Activated CD4-positive, alpha-beta T cell treated with anti-CD3 and anti-CD28 coated beads, Interleukin-2, amount 50 U/mL, for 24 hours (primary cell): ENCODE measurements at regions not wholly inside any gene's neighbourhood (a gene's known extent, or its start where the extent isn't known, plus 50 kb on each side); places are given as distances from the start of the nearest gene placed in this dataset.

Source experiments
- DNase-seq, 2 donors: peaks; one replicate each; pipeline ENCODE4 v3.0.0-alpha.2; 2020; ENCODE audit warnings: low read depth in 1 of 2, low spot score in 1 of 2

GRCh38 chr13:99862244-99862643 lies 109.3 kb downstream of the ZIC5 start:
- no peak for DNase-seq

GRCh38 chr13:99861771-99862170 lies 109.8 kb downstream of the ZIC5 start:
- DNase-seq, result no peak

DNA sequence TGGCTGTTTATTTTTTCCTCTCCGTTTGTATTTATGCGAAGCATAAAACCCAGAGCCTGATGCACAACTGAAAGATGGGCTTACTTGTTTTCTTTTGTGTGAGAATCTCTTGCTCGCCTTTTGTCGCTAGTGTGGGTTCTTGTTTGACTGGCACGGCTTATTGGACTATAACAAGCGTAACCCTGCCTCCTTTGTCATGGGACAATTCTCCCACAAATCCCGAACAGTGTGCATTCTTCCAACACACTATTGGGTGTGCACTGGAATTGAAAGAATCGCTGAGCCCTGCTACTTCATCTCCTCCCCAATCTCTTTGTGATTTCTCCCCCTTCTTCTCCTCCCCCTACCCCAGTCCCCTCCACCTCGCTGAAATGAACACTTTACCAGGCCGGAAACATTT lies 110.8 kb downstream of the ZIC5 start:
- no peak for DNase-seq

- peak; percentile 17 to 33 for DNase-seq
These were observed 112.1 kb downstream of the ZIC5 start for GRCh38 chr13:99859178-99860177.

DNA sequence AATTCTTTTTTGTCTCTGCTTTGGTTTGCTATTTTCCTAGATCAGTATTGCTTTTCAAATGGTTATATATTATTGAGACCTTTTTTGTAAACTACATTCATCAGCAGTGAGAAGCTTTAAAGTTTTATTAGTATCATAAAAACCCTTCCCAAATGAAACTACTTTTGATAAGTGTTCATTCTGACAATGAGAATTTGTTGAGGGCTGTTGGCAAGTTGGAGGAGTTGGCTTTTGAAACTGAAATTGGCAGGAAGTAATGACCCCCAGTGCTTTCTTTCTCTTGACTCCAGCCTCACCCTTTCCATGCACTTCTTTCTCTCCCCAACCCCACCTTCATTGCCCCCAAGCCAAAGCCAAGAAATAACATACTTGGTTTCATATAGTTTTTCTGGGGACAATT lies 113.8 kb downstream of the ZIC5 start:
- DNase-seq, result no peak

DNA sequence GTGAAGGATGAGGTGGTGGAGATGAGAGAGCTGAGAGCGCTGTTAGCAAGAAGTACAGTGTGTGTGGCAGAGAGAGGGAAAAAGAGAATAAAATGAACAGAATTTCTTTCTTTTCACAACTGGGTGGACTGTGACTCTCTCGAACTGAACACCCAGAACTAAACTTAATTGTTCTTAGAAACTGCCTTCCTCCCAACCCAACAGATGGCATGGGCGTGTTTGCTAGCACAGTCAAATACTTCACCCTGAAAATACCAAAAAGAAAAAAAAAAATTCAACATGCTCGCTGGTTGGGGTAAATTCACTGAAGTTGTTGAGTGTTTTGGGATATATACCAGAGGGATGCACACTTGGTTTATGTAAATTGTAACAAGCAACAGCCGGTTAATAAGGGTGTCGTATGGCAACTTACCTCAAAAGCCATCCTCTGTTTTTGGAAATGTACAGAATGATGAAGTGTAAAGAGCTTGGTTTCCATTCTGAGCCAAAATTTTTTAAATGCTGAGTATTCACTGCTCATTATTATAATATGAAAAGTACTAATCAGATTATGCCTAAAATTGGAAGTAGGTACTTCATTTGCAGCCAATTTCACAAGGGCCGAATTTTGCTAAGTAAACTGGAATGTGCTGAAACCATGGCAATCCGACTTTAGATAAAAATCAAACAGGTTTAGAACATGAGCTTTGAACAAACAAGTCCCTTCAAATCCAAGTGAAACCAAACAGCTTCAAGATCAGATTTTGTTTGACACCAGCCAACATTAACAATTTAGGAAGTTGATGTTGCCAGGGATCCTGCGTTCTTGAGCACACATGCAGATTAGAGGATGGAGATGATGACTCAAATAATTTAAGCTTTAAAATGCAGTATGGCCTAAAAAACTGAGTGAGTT lies 115.8 kb downstream of the ZIC5 start:
- no peak for DNase-seq

DNA sequence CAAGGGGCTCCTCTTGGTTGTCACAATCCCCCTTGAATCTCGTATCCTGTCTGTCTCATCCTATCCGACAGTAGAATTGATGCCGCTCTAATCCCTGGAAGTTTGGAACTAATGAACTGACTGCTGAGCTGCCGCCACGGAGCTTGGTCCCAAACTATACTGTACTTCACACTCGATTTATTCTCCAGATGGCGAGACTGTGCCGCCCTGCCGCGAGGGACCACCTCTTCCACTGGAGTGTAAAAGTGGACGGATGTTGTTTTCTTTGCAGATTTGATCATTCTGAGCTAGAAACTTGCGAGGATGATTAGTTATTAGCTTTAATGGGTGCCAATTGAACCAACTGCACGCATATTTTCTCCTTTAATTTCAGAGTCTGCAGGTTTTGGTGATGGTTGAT lies 117.2 kb downstream of the ZIC5 start:
- no peak for DNase-seq

DNA sequence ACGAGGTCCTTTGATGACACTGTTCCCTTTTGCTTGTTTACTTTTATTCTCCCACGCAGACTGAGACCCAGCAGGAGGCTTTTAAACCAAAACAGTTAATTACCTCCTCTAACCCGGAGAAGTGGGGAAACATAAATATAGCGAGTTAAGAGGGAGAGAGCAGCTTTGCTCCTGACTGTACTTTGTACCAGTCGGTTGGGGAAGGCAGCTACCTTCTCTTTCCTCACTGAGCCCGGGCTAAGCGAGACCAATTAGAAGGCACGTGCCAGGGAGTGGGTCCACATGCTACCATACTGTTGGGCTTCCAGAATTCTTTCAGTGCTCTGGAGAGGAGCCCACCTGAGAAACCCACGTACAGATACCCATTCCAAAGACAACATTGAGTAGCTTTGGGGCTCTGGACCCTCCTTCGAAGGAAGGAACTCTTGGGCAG lies 124.2 kb downstream of the ZIC5 start:
- no peak for DNase-seq

- DNase-seq, result no peak
These were observed 126.2 kb downstream of the ZIC5 start for GRCh38 chr13:99845161-99845874.

- no peak for DNase-seq
These were observed 127.1 kb downstream of the ZIC5 start for GRCh38 chr13:99844421-99844820.

DNA sequence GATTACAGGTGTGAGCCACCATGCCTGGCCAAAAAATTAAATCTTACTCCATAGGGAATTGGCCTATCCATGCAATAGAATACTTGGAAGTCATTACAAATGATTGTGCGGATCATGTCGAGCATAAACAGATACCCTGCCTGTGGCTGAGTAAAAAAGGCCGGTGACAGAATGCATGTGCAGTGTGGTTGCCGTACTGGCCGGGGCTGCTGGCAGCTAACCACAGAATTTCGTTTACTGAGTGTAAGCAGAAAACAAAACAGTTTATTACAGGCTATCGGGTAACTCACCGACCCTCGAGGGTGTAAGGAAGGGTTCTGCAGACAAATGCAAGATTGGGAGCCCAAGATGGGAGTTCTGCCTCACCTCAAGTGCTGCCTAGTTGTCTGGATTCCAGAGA lies 127.7 kb downstream of the ZIC5 start:
- no peak for DNase-seq

- DNase-seq, result no peak
These were observed 129.2 kb downstream of the ZIC5 start for GRCh38 chr13:99842405-99842804.

GRCh38 chr13:99836291-99836690 lies 135.3 kb downstream of the ZIC5 start:
- DNase-seq, result no peak

DNA sequence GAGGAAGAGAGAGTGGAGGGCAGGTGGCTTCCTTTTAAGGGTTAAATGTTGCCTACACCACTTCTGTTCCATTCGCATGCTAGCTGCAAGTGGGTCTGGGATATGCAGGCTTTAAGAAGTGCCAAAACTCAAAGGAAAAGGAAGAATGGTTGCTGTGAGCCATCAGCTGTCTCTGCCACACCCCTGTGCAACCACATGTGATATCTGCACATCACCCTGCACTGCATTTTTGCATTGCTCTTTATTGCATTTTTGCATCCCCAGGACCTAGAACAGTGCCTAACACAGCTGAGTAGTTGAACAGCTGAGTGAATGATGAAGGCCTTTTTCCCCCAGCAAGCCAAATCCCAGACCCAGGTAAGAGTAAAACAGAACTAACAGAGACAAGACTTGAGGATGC lies 136.1 kb downstream of the ZIC5 start:
- DNase-seq, result no peak

- no peak for DNase-seq
These were observed 137.3 kb downstream of the ZIC5 start for GRCh38 chr13:99834246-99834645.

- no peak for DNase-seq
These were observed 139.2 kb downstream of the ZIC5 start for GRCh38 chr13:99832347-99832746.

GRCh38 chr13:99830931-99831330 lies 140.6 kb downstream of the ZIC5 start:
- DNase-seq, result no peak

GRCh38 chr13:99829593-99830239 lies 141.9 kb downstream of the ZIC5 start:
- DNase-seq, result no peak

GRCh38 chr13:99829161-99829560 lies 142.4 kb downstream of the ZIC5 start:
- DNase-seq, result no peak

DNA sequence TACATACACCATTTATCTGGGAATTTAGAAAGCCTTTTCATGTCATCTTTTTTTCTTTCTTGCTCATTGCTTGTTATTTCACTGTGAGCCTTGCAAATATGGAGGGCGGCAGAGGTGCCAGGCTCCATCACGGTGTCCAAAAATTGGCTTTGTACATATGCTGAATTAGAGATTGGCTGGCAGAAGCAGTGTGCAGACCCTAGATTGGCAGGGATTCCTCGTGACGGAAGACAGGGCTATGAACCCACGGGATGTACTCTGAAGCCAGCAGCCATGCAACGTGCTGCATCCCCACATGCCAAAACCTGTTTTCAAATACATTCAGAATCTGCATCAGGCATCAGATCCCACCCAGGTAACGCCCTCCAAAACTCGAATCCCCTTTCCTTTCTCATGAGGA lies 142.8 kb downstream of the ZIC5 start:
- no peak for DNase-seq

DNA sequence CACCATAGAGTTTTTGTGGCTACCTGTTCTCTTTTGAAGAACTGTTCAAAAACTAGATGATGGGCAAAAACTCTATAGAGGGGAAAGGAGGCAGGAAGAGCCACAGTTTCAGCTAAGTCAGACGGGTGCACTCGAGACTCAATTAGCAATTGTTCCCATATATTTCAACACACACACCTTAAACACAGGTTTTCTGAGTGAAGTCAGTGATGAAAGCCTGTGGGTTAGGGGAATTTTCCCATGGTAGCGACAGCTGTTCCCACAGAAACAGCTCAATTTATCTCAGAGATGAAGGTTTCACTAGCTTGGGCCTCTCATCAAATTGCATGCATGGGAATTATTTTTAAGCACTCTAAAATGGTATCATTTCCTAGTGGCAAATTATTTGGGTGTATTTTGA lies 143.4 kb downstream of the ZIC5 start:
- DNase-seq, result no peak
